ENCODE measurements at regions not wholly inside any gene's neighbourhood (a gene's known extent, or its start where the extent isn't known, plus 50 kb on each side); places are given as distances from the start of the nearest gene placed in this dataset.

GRCh38 chr12:116636608-116637519 is 77.7 kb downstream of the MAP1LC3B2 start:
- Mint-ChIP-seq H3K4me3 (no peak overlapping the region), H3K9me3 (no peaks in the 10 kb centered on the region), H3K36me3 (ENCODE audit: low read depth) (no peaks in the 10 kb centered on the region), H3K27me3 (ENCODE audit: low read depth) (no peaks in the 10 kb centered on the region), H3K27ac (ENCODE audit: unreplicated experiment) (no peak overlapping the region), H3K4me1 (no peaks in the 10 kb centered on the region)
- TF ChIP-seq CTCF (conservative IDR thresholded peaks at IDR 0.05), result no peak
- DNase-seq (ENCODE audit: low read depth, low spot score), result no peak

GRCh38 chr12:116635487-116635886 is 76.3 kb downstream of the MAP1LC3B2 start:
- TF ChIP-seq CTCF (conservative IDR thresholded peaks at IDR 0.05), result no peak
- no peak for DNase-seq (ENCODE audit: low read depth, low spot score)
- H3K9me3 Mint-ChIP-seq, result no peaks in the 10 kb centered on the region
- H3K4me3 Mint-ChIP-seq, result no peak overlapping the region
- no peak overlapping the region for H3K27ac Mint-ChIP-seq (ENCODE audit: unreplicated experiment)
- no peaks in the 10 kb centered on the region for H3K36me3 Mint-ChIP-seq (ENCODE audit: low read depth)
- peaks cover 4% of the 10 kb centered on the region for H3K4me1 Mint-ChIP-seq
- H3K27me3 Mint-ChIP-seq (ENCODE audit: low read depth), result no peaks in the 10 kb centered on the region

GRCh38 chr12:116633476-116633875 is 74.3 kb downstream of the MAP1LC3B2 start:
- Mint-ChIP-seq H3K27ac (ENCODE audit: unreplicated experiment) (no peak overlapping the region), H3K36me3 (ENCODE audit: low read depth) (no peaks in the 10 kb centered on the region), H3K4me3 (no peak overlapping the region), H3K27me3 (ENCODE audit: low read depth) (peaks cover 4% of the 10 kb centered on the region), H3K9me3 (no peaks in the 10 kb centered on the region), H3K4me1 (peaks cover 10% of the 10 kb centered on the region)
- no peak for TF ChIP-seq CTCF (conservative IDR thresholded peaks at IDR 0.05)
- no peak for DNase-seq (ENCODE audit: low read depth, low spot score)

- no peak for DNase-seq (ENCODE audit: low read depth, low spot score)
- Mint-ChIP-seq H3K9me3 (no peaks in the 10 kb centered on the region), H3K4me1 (peaks cover 11% of the 10 kb centered on the region), H3K4me3 (no peak overlapping the region), H3K36me3 (ENCODE audit: low read depth) (no peaks in the 10 kb centered on the region), H3K27ac (ENCODE audit: unreplicated experiment) (no peak overlapping the region), H3K27me3 (ENCODE audit: low read depth) (peaks cover 4% of the 10 kb centered on the region)
- no peak for TF ChIP-seq CTCF (conservative IDR thresholded peaks at IDR 0.05)
Measured at GRCh38 chr12:116631619-116632018, 72.4 kb downstream of the MAP1LC3B2 start.

- Mint-ChIP-seq H3K4me3 (no peak overlapping the region), H3K36me3 (ENCODE audit: low read depth) (no peaks in the 10 kb centered on the region), H3K27ac (ENCODE audit: unreplicated experiment) (no peak overlapping the region), H3K9me3 (no peaks in the 10 kb centered on the region), H3K4me1 (peaks cover 11% of the 10 kb centered on the region), H3K27me3 (ENCODE audit: low read depth) (peaks cover 4% of the 10 kb centered on the region)
- DNase-seq (ENCODE audit: low read depth, low spot score), result no peak
- TF ChIP-seq CTCF (conservative IDR thresholded peaks at IDR 0.05), result no peak
Measured at GRCh38 chr12:116630762-116631161, 71.6 kb downstream of the MAP1LC3B2 start.

All from neural crest cell (in vitro differentiated cells).